Stimulated activated naive CD8-positive, alpha-beta T cell treated with anti-CD3 and anti-CD28 coated beads, Interleukin-15, amount 100 ng/mL, for 72 hours (primary cell): ENCODE measurements at regions not wholly inside any gene's neighbourhood (a gene's known extent, or its start where the extent isn't known, plus 50 kb on each side); places are given as distances from the start of the nearest gene placed in this dataset.

Source experiments
- ATAC-seq: fragments of 150-1000 bp; cut with Tn5 transposase; 2 replicates; pipeline ENCODE4 v1.10.0; 2021; ENCODE audit warnings: mild to moderate bottlenecking, moderate library complexity
- DNase-seq, 2 donors: peaks; one replicate each; pipeline ENCODE4 v3.0.0; 2021 to 2022
- H3K27ac Mint-ChIP-seq, 2 donors: one replicate each; pipeline ENCODE4 v1.8.0; 2022; ENCODE audit warnings: mild to moderate bottlenecking in 2 of 2, mixed read lengths in 2 of 2, moderate library complexity in 2 of 2
- H3K27me3 Mint-ChIP-seq: one replicate; pipeline ENCODE4 v1.8.0; 2022; ENCODE audit warnings: mixed read lengths
- H3K4me1 Mint-ChIP-seq: one replicate; pipeline ENCODE4 v1.8.0; 2022; ENCODE audit warnings: mild to moderate bottlenecking, mixed read lengths
- H3K4me3 Mint-ChIP-seq, 2 donors: one replicate each; pipeline ENCODE4 v1.8.0; 2022; ENCODE audit warnings: mild to moderate bottlenecking in 2 of 2, mixed read lengths in 2 of 2, moderate library complexity in 1 of 2
- H3K9me3 Mint-ChIP-seq, 2 donors: one replicate each; pipeline ENCODE4 v1.8.0; 2022; ENCODE audit warnings: mixed read lengths in 2 of 2

DNA sequence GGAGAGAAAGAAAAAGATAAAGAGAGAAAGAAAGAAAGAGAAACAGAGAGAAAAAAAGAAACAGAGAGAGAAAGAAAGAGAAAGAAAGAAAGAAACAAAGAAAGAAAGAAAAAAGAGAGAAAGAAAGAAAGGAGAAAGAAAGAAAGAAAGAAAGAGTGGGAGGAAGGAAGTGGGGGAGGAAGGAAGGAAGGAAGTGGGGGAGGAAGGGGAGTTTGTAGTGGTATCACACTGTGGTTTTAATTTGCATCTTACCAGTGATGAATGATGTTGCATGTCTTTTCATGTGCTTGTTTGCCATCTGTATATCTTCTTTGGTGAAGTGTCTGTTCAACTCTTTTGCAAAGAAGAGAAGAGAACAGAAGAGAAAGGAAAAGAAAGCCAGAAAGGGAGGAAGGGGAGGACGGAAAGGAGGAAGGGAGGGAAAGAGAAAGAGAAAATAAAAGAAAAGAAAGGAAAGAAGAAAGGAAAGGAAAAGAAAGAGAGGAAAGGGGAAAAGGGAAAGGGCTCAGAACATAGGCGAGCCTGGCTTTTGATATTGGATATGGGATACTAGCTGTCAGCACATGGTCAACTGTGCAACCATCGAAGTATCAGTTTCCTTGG is 79.2 kb upstream of the FRMD4A start:
- DNase-seq (no peak), ATAC-seq (peak; percentile 76)
- peak overlapping the region; percentile 82 to 98 for H3K27ac Mint-ChIP-seq
- H3K27me3 Mint-ChIP-seq, result peaks cover 63% of the 10 kb centered on the region
- H3K4me3 Mint-ChIP-seq, result peak overlapping the region; percentile 27 to 34
- peaks cover 31% of the 10 kb centered on the region for H3K4me1 Mint-ChIP-seq
- H3K9me3 Mint-ChIP-seq, result peaks cover 15 to 25% of the 10 kb centered on the region in 2 donors

DNA sequence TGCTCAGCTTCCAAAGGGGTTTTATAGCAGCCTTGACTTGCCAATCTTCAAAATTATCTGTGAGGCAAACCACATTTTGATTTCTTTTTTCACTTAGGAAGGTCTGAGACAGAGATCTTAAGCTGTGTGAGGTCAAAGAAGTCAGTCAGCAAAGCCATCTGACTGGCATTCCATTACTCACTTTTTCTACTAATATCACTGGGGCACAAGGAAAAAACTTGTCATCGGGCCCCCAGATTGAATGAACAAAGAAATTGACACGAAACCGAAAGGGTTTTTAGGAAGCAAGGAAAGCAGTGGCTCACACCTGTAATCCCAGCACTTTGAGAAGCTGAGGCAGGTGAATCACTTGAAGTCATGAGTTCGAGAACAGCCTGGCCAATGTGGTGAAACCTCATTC is 78.5 kb upstream of the FRMD4A start:
- Mint-ChIP-seq H3K27me3 (peaks cover 63% of the 10 kb centered on the region), H3K27ac (peak overlapping the region in 1 of 2 donors; percentile 98), H3K9me3 (peaks cover 15 to 25% of the 10 kb centered on the region in 2 donors), H3K4me3 (peak overlapping the region in 1 of 2 donors; percentile 34), H3K4me1 (peaks cover 31% of the 10 kb centered on the region)
- peak; percentile 76 for ATAC-seq
- peak; percentile 17 to 54 for DNase-seq

GRCh38 chr10:14408139-14408538 is 77.4 kb upstream of the FRMD4A start:
- DNase-seq (no peak), ATAC-seq (no peak)
- Mint-ChIP-seq H3K4me1 (peaks cover 31% of the 10 kb centered on the region), H3K27me3 (peaks cover 62% of the 10 kb centered on the region), H3K9me3 (peaks cover 15 to 25% of the 10 kb centered on the region in 2 donors), H3K4me3 (no peak overlapping the region), H3K27ac (no peak overlapping the region)

- H3K9me3 Mint-ChIP-seq, result peaks cover 15 to 25% of the 10 kb centered on the region in 2 donors
- ATAC-seq (no peak), DNase-seq (no peak)
- H3K27ac Mint-ChIP-seq, result no peak overlapping the region
- H3K4me3 Mint-ChIP-seq, result no peak overlapping the region
- peaks cover 31% of the 10 kb centered on the region for H3K4me1 Mint-ChIP-seq
- peaks cover 65% of the 10 kb centered on the region for H3K27me3 Mint-ChIP-seq
Measured at GRCh38 chr10:14407567-14407966, 76.8 kb upstream of the FRMD4A start.

DNA sequence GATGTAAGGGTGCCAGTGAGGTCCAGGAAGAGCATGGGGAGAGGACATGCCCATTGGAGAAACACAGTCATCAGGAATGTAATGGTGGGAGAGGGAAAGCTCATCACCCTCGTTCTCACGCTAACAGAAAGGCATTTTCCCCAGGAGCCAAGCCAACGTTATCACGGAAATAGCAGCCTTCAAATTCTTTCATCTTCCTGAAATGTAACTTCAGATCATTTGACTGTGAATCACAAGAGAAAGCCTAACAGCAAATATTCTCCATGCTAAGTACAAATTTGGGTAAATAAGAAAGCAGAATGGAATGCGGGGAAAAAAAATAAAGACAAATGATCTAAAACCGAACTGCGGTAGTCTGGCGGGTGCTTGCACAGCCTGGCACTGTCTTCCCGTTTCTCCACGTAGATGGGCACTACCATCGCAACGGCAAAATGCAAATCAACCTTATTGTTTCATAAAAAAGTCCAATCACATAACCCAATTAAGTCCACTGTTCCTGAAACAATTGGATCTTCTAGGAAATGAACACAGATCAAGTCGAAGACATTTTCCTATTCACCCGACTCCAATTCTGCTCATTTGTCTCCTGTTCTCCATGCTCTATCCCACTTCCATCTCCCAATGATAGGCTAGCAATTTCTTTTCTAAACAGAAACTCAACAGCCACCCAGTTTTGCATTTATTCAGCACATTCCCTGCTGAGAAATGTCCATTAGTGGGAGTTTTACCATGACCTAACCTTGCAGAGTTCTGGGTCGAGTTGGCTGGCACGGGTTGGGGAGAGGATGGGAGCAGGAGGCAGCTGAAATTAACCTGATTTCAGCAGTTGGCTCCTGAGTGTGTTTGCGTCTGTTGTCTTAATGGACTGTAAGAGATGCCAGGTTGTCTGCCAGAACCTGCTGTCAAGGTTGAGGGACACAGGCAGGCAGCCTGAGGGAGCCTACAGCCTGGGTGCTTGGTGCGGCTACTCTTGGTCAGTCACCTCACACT is 74.6 kb upstream of the FRMD4A start:
- DNase-seq (no peak), ATAC-seq (no peak)
- Mint-ChIP-seq H3K9me3 (peaks cover 11% of the 10 kb centered on the region in 2 donors), H3K4me1 (peaks cover 23% of the 10 kb centered on the region), H3K4me3 (no peak overlapping the region), H3K27ac (no peak overlapping the region), H3K27me3 (peaks cover 77% of the 10 kb centered on the region)

GRCh38 chr10:14403881-14404623 is 73.3 kb upstream of the FRMD4A start:
- no peak overlapping the region for H3K4me3 Mint-ChIP-seq
- peaks cover 90% of the 10 kb centered on the region for H3K27me3 Mint-ChIP-seq
- DNase-seq (no peak), ATAC-seq (no peak)
- peaks cover 10% of the 10 kb centered on the region for H3K4me1 Mint-ChIP-seq
- no peak overlapping the region for H3K27ac Mint-ChIP-seq
- H3K9me3 Mint-ChIP-seq, result no peaks in the 10 kb centered on the region

- H3K27ac Mint-ChIP-seq, result no peak overlapping the region
- peaks cover 3% of the 10 kb centered on the region for H3K4me1 Mint-ChIP-seq
- no peaks in the 10 kb centered on the region for H3K9me3 Mint-ChIP-seq
- peaks cover 95% of the 10 kb centered on the region for H3K27me3 Mint-ChIP-seq
- DNase-seq (no peak), ATAC-seq (no peak)
- H3K4me3 Mint-ChIP-seq, result no peak overlapping the region
Measured at GRCh38 chr10:14403359-14403758, 72.6 kb upstream of the FRMD4A start.

- Mint-ChIP-seq H3K4me3 (no peak overlapping the region), H3K4me1 (no peaks in the 10 kb centered on the region), H3K27me3 (peaks cover 57% of the 10 kb centered on the region), H3K27ac (no peak overlapping the region), H3K9me3 (peaks cover 0 to 5% of the 10 kb centered on the region in 2 donors)
- ATAC-seq (no peak), DNase-seq (no peak)
Measured at GRCh38 chr10:14399641-14400040, 68.9 kb upstream of the FRMD4A start.

DNA sequence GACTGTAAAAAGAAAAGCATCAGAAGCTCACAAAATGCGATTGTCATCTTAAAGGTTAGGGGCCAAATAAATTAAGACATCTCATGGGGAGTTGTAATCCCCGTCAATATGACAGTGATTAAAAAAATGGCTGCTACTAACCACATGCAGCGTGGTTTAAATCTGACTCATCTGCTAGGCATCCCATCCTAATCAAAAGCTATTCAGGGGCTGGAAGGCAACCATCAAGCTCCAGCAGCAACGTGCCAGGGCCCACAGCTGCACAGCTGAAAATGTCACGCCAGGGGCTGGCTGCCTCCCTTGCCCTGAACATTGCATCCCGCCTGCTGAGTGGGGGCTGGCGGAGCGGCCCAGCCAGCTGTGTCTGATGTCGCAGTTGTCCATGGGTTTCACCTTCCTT is 66.3 kb upstream of the FRMD4A start:
- Mint-ChIP-seq H3K4me1 (no peaks in the 10 kb centered on the region), H3K9me3 (peaks cover 0 to 11% of the 10 kb centered on the region in 2 donors), H3K4me3 (no peak overlapping the region), H3K27me3 (peaks cover 35% of the 10 kb centered on the region), H3K27ac (no peak overlapping the region)
- ATAC-seq, result no peak
- DNase-seq, result no peak

GRCh38 chr10:14396411-14397048 is 65.8 kb upstream of the FRMD4A start:
- Mint-ChIP-seq H3K4me3 (no peak overlapping the region), H3K4me1 (no peaks in the 10 kb centered on the region), H3K27me3 (peaks cover 29% of the 10 kb centered on the region), H3K9me3 (peaks cover 0 to 11% of the 10 kb centered on the region in 2 donors), H3K27ac (no peak overlapping the region)
- DNase-seq (no peak), ATAC-seq (no peak)

DNA sequence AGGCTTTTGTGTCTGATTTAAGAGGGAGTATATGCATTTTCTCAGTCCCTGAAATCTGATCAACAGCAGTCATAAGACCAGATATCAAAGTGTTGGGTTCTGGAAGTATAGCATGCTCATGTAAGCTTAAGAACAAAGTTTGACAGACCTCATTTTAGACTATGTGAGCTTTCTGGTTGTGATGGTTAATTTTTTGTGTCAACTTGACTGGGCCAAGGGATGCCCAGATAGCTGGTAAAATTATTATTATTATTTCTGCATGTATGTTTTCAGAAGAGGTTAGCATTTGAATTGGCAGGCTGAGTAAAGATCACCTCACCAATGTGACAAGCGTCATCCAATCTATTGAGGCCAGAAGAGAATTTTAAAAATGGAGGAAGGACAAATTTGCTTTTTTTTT is 63.5 kb upstream of the FRMD4A start:
- Mint-ChIP-seq H3K4me1 (peaks cover 19% of the 10 kb centered on the region), H3K4me3 (no peak overlapping the region), H3K9me3 (peaks cover under 1 to 15% of the 10 kb centered on the region in 2 donors), H3K27ac (no peak overlapping the region), H3K27me3 (peaks cover 7% of the 10 kb centered on the region)
- no peak for ATAC-seq
- DNase-seq, result no peak

DNA sequence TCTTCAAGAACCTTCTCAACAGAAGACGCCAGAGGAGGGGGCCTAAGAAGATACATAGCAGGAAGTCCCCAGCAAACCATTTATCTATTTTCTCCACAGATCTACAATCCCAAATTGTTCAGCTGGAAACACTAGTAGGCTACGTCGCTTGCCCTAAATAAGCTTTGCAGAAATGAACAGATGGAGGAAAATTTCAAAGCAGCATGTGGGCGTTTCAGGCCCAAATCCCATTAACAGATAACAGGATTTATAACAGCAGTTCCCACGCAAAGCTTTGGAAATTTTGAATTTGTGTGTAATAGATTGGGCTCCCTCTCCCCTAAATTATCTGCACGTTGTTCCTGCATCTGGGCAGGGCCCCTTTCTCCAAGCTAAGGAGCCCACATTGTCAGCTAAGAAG is 60.6 kb upstream of the FRMD4A start:
- Mint-ChIP-seq H3K27ac (no peak overlapping the region), H3K27me3 (peaks cover 15% of the 10 kb centered on the region), H3K4me1 (peaks cover 30% of the 10 kb centered on the region), H3K4me3 (no peak overlapping the region), H3K9me3 (peaks cover 13 to 15% of the 10 kb centered on the region in 2 donors)
- DNase-seq, result no peak
- no peak for ATAC-seq

DNA sequence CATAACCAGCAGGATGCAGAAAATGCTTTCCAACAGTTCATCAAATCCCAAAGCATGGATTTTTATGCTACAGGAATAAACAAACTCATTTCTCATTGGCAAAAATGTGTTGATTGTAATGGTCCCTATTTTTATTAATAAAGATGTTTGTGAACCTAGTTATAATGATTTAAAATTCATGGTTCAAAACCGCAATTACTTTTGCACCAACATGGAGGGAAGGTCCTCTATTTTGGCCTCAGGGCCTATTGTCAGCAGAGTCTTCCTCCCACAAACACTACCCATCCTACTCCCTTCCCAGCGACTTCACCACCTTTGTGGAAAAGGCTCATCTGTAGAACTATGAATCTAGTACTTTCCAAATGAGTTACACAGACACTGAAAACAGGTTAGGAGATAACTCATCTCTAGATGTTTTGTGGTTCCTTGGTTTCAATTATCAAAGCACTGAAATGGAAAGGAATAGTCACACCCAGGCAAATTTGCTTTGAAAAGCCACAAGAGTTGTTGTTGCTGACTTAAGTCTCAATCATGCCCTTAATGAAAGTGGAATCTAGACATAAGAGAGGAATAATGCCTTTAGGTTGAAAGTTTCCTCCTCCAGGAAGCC is 59.4 kb upstream of the FRMD4A start:
- Mint-ChIP-seq H3K4me3 (peak overlapping the region in 1 of 2 donors; percentile 52), H3K27ac (peak overlapping the region; percentile 74 to 80), H3K27me3 (peaks cover 23% of the 10 kb centered on the region), H3K4me1 (peaks cover 42% of the 10 kb centered on the region), H3K9me3 (peaks cover 13 to 15% of the 10 kb centered on the region in 2 donors)
- peak; percentile 42 to 72 for DNase-seq
- peak; percentile 85 for ATAC-seq

DNA sequence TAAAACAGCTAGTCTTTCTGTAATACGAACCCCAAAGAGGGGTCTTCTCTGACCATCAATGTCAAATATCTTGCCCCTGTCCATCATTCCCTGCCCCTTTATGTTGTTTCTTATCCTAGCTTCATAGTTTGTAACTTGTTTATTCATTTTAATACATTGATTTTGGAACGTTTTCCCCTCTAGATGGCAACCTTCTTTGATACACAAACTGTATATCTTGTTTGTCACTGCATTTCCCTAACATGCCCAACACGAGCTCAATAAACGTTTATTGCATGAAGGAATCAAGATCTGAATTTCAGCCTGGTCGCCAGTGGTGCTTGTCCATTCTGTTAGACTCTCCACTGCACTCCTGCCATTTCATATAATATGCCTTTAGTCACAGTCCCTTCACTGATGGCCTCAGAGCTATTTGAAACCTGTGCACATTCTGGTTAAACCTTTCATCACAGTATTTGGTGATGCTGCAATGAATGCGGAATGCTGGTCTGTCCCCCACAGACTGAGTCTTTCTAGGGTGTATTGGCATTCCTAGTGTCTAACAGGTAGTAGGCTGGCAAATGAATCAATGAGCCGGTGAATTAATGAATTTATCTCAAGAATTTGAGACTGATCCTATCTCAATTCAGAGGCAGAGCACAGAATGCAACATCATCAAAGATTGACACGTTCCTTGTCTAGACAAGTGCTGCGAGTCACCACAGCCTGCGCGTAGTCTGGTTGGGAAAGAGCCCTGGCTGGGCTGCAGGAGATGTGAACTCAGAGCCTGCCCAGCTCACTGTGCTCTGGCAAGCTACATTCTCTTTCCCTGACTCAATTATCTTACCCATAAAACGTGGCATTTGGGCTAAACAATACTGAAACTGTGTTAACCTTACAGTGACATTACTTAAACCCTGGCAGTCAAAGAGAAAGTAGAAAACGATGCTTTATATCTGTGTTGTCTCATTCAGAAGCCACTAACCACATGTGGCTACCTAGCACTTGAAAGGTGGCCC is 55.2 kb upstream of the FRMD4A start:
- peak; percentile 19 to 68 for DNase-seq
- peaks cover 33% of the 10 kb centered on the region for H3K27me3 Mint-ChIP-seq
- peak; percentile 81 for ATAC-seq
- H3K4me3 Mint-ChIP-seq, result peak overlapping the region in 1 of 2 donors; percentile 27
- H3K4me1 Mint-ChIP-seq, result peaks cover 80% of the 10 kb centered on the region
- peak overlapping the region in 1 of 2 donors; percentile 42 for H3K27ac Mint-ChIP-seq
- H3K9me3 Mint-ChIP-seq, result peaks cover 4 to 13% of the 10 kb centered on the region in 2 donors
